ENCODE measurements at regions not wholly inside any gene's neighbourhood (a gene's known extent, or its start where the extent isn't known, plus 50 kb on each side); places are given as distances from the start of the nearest gene placed in this dataset.

DNA sequence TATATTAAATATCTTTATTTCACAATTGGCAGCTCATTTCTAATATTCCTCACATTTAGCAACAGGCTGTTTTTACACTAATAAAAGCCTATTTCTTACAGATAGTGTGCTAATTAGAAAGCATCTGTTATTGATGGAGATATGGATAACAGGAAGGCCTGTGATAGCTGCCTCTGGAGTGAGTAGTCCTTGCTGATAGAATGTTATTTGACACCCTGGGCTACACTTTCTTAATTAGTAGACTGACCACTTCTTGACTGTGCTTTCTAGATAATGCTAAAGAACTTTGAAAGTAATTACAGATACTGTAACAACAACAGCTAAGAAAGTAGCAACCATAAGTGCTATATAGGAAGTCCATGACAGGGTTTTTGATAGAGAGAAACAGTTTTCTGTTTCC lies 554.3 kb downstream of the DIAPH3 start:
- DNase-seq (ENCODE audit: low read depth): no peak
